Astrocyte (in vitro differentiated cells and primary cell): ENCODE measurements at regions not wholly inside any gene's neighbourhood (a gene's known extent, or its start where the extent isn't known, plus 50 kb on each side); places are given as distances from the start of the nearest gene placed in this dataset.

ENCODE experiments used
- DNase-seq: peaks from one replicate; pipeline ENCODE4 v3.0.0-alpha.2; 2010; ENCODE audit warnings: low read depth
- FAIRE-seq: peaks from 2 replicates; lab custom pipeline; 2011; peaks lifted over from hg19 to GRCh38; lab: Jason Lieb, UNC
- H2AFZ ChIP-seq: 2 replicates; pipeline ENCODE4 v1.6.0; 2012; ENCODE audit warnings: low read depth, low read length, inconsistent platforms
- H3K27ac ChIP-seq: 2 replicates; pipeline ENCODE4 v1.5.1; 2011; ENCODE audit warnings: low read depth, low read length, inconsistent platforms
- H3K27me3 ChIP-seq: 2 replicates; pipeline ENCODE4 v1.6.0; 2011; ENCODE audit warnings: low read length, inconsistent platforms; ENCODE audit not compliant: insufficient read depth
- H3K36me3 ChIP-seq: 2 replicates; pipeline ENCODE4 v1.5.1; 2011; ENCODE audit warnings: low read length, inconsistent platforms; ENCODE audit not compliant: insufficient read depth
- H3K4me1 ChIP-seq: 2 replicates; pipeline ENCODE4 v1.5.1; 2011; ENCODE audit warnings: low read length, inconsistent platforms; ENCODE audit not compliant: insufficient read depth
- H3K4me2 ChIP-seq: 2 replicates; pipeline ENCODE4 v1.6.0; 2012; ENCODE audit warnings: low read length, inconsistent platforms
- H3K4me3 ChIP-seq: 2 replicates; pipeline ENCODE4 v1.5.1; 2011; ENCODE audit warnings: low read depth, mild to moderate bottlenecking, low read length, inconsistent platforms; ENCODE audit not compliant: insufficient read depth
- H3K79me2 ChIP-seq: 2 replicates; pipeline ENCODE4 v1.6.0; 2012; ENCODE audit warnings: mild to moderate bottlenecking, low read length, inconsistent platforms; ENCODE audit not compliant: insufficient read depth
- H3K9ac ChIP-seq: 2 replicates; pipeline ENCODE4 v1.6.0; 2012; ENCODE audit warnings: mild to moderate bottlenecking, low read length, inconsistent platforms
- H3K9me3 ChIP-seq: 2 replicates; pipeline ENCODE4 v1.5.1; 2012; ENCODE audit warnings: low read depth, mild to moderate bottlenecking, low read length, inconsistent platforms; ENCODE audit not compliant: insufficient read depth
- H4K20me1 ChIP-seq: 2 replicates; pipeline ENCODE4 v1.6.0; 2012; ENCODE audit warnings: low read length, inconsistent platforms; ENCODE audit not compliant: insufficient read depth
- H3K27ac Mint-ChIP-seq: one replicate; pipeline ENCODE4 v1.8.0; 2021; ENCODE audit warnings: mild to moderate bottlenecking, mixed read lengths; ENCODE audit not compliant: unreplicated experiment
- H3K27me3 Mint-ChIP-seq: one replicate; pipeline ENCODE4 v1.8.0; 2021; ENCODE audit warnings: low read depth, mixed read lengths; ENCODE audit not compliant: unreplicated experiment
- H3K36me3 Mint-ChIP-seq: one replicate; pipeline ENCODE4 v1.8.0; 2021; ENCODE audit warnings: low read depth, mixed read lengths; ENCODE audit not compliant: unreplicated experiment
- H3K4me1 Mint-ChIP-seq: one replicate; pipeline ENCODE4 v1.8.0; 2021; ENCODE audit warnings: low read depth, mixed read lengths; ENCODE audit not compliant: unreplicated experiment
- H3K4me3 Mint-ChIP-seq: one replicate; pipeline ENCODE4 v1.8.0; 2021; ENCODE audit warnings: mild to moderate bottlenecking, moderate library complexity, mixed read lengths; ENCODE audit not compliant: unreplicated experiment
- H3K9me3 Mint-ChIP-seq: one replicate; pipeline ENCODE4 v1.8.0; 2021; ENCODE audit warnings: mild to moderate bottlenecking, mixed read lengths; ENCODE audit not compliant: unreplicated experiment
- EZH2 ChIP-seq: IDR thresholded peaks from 2 replicates; pipeline ENCODE4 v1.6.1; 2012; ENCODE audit warnings: mild to moderate bottlenecking, low read length, inconsistent platforms; ENCODE audit not compliant: insufficient read depth
- TF ChIP-seq, protein P1 (sequence below): IDR thresholded peaks from 2 replicates; pipeline ENCODE4 v1.5.1; 2011; ENCODE audit warnings: low read depth, mild to moderate bottlenecking, inconsistent platforms, low read length, moderate library complexity; ENCODE audit not compliant: insufficient read depth

DNA sequence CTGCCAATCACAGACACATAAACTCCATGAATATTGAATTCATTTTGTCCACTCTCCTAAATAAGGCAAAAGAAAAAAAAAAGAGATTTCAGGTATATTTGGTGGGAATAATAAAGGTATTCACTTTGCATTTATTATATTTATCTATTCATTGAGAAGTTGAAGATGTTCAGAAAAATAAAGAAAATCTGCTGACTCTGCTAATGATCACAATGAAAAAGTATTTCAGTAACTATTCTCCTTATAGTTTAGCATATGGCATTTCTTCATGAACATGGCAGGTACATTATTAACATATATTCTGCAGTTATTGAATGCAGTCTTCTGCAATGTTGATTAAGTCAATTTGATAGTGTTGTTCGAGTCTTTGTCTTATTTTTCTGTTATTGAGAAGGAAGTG lies 202.5 kb upstream of the ANKRD50 start:
- peaks cover 5% of the 10 kb centered on the region for H3K9me3 ChIP-seq
- H3K27me3 Mint-ChIP-seq, result no peaks in the 10 kb centered on the region
- no peak overlapping the region for H3K4me2 ChIP-seq
- no peak overlapping the region for H2AFZ ChIP-seq
- TF ChIP-seq, protein P1, sequence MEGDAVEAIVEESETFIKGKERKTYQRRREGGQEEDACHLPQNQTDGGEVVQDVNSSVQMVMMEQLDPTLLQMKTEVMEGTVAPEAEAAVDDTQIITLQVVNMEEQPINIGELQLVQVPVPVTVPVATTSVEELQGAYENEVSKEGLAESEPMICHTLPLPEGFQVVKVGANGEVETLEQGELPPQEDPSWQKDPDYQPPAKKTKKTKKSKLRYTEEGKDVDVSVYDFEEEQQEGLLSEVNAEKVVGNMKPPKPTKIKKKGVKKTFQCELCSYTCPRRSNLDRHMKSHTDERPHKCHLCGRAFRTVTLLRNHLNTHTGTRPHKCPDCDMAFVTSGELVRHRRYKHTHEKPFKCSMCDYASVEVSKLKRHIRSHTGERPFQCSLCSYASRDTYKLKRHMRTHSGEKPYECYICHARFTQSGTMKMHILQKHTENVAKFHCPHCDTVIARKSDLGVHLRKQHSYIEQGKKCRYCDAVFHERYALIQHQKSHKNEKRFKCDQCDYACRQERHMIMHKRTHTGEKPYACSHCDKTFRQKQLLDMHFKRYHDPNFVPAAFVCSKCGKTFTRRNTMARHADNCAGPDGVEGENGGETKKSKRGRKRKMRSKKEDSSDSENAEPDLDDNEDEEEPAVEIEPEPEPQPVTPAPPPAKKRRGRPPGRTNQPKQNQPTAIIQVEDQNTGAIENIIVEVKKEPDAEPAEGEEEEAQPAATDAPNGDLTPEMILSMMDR, result no peak
- no peak for TF ChIP-seq EZH2
- no peak for DNase-seq
- no peaks in the 10 kb centered on the region for H3K79me2 ChIP-seq
- no peaks in the 10 kb centered on the region for H4K20me1 ChIP-seq
- no peaks in the 10 kb centered on the region for H3K4me1 Mint-ChIP-seq
- H3K27ac ChIP-seq, result no peak overlapping the region
- H3K4me3 ChIP-seq, result no peak overlapping the region
- FAIRE-seq, result no peak
- H3K4me3 Mint-ChIP-seq, result no peak overlapping the region
- peaks cover 18% of the 10 kb centered on the region for H3K9me3 Mint-ChIP-seq
- no peaks in the 10 kb centered on the region for H3K27me3 ChIP-seq
- no peaks in the 10 kb centered on the region for H3K4me1 ChIP-seq
- no peaks in the 10 kb centered on the region for H3K36me3 Mint-ChIP-seq
- H3K9ac ChIP-seq, result no peak overlapping the region
- no peak overlapping the region for H3K27ac Mint-ChIP-seq
- no peaks in the 10 kb centered on the region for H3K36me3 ChIP-seq

DNA sequence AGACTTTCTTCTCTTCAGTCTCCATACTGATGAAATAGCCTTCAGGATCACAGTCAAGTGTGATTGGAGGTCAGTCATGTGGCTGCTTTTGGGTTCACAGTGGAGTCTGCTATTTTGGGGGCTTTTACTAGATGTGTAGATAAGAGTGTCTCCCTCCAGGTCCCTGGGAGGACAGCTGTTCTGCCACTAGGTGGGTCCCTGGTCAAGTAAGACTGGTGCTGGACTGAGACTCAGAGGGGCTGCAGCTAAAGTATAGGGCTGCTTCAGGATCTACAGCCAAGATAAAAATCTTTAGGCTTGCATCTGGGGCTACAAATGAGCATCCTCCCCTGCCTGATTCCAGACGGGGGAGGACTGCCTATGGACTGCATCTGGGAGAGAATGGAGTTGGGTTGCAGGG lies 200.7 kb upstream of the ANKRD50 start:
- H3K36me3 ChIP-seq, result no peaks in the 10 kb centered on the region
- peak overlapping the region; percentile 32 for H2AFZ ChIP-seq
- no peaks in the 10 kb centered on the region for H3K27me3 ChIP-seq
- Mint-ChIP-seq H3K36me3 (no peaks in the 10 kb centered on the region), H3K27ac (no peak overlapping the region), H3K4me3 (no peak overlapping the region), H3K4me1 (no peaks in the 10 kb centered on the region), H3K9me3 (peaks cover 18% of the 10 kb centered on the region), H3K27me3 (no peaks in the 10 kb centered on the region)
- H3K79me2 ChIP-seq, result no peaks in the 10 kb centered on the region
- H3K4me3 ChIP-seq, result no peak overlapping the region
- H3K4me1 ChIP-seq, result no peaks in the 10 kb centered on the region
- H4K20me1 ChIP-seq, result no peaks in the 10 kb centered on the region
- TF ChIP-seq EZH2, result no peak
- TF ChIP-seq, protein P1, result no peak
- no peak for FAIRE-seq
- no peak overlapping the region for H3K4me2 ChIP-seq
- peaks cover 5% of the 10 kb centered on the region for H3K9me3 ChIP-seq
- H3K9ac ChIP-seq, result no peak overlapping the region
- H3K27ac ChIP-seq, result no peak overlapping the region
- no peak for DNase-seq

DNA sequence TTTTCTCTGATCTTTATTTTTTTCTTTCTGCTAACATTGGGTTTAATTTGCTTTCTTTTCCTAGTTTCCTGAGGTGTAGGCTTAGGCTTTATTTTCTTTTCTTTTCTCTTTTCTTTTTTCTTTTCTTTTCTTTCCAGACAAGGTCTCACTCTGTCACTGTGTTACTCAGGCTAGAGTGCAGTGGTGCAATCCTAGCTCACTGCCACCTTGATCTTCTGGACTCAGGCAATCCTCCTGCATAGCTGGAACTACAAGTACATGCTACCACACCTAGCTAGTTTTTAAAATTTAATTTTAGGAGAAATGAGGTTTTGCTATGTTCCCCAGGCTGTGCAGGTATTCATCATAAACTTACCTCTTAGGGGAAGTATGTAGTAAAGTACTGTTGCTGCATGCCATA lies 197.8 kb upstream of the ANKRD50 start:
- H3K4me2 ChIP-seq, result no peak overlapping the region
- no peaks in the 10 kb centered on the region for H4K20me1 ChIP-seq
- TF ChIP-seq, protein P1, result no peak
- no peak for TF ChIP-seq EZH2
- H3K4me3 Mint-ChIP-seq, result no peak overlapping the region
- no peak overlapping the region for H3K27ac Mint-ChIP-seq
- no peak for FAIRE-seq
- H3K27me3 Mint-ChIP-seq, result no peaks in the 10 kb centered on the region
- H3K36me3 ChIP-seq, result no peaks in the 10 kb centered on the region
- H3K4me1 Mint-ChIP-seq, result no peaks in the 10 kb centered on the region
- H3K9ac ChIP-seq, result no peak overlapping the region
- H3K36me3 Mint-ChIP-seq, result no peaks in the 10 kb centered on the region
- no peak for DNase-seq
- H2AFZ ChIP-seq, result no peak overlapping the region
- no peak overlapping the region for H3K4me3 ChIP-seq
- H3K27ac ChIP-seq, result no peak overlapping the region
- no peaks in the 10 kb centered on the region for H3K27me3 ChIP-seq
- H3K79me2 ChIP-seq, result no peaks in the 10 kb centered on the region
- H3K9me3 Mint-ChIP-seq, result peaks cover 18% of the 10 kb centered on the region
- peaks cover 5% of the 10 kb centered on the region for H3K9me3 ChIP-seq
- no peaks in the 10 kb centered on the region for H3K4me1 ChIP-seq
